HG02610 (cell line): ENCODE measurements at regions not wholly inside any gene's neighbourhood (a gene's known extent, or its start where the extent isn't known, plus 50 kb on each side); places are given as distances from the start of the nearest gene placed in this dataset.
"Not testable (repeated sequence)": the region's sequence is repeated elsewhere in the genome, so short reads cannot be mapped to it uniquely, and the experiment has no call there.

Source experiments
- ATAC-seq: cut with Tn5 transposase; IDR thresholded peaks from one replicate; pipeline ENCODE4 v1.9.1; 2021; ENCODE audit warnings: mild to moderate bottlenecking, moderate library complexity; ENCODE audit not compliant: unreplicated experiment

DNA sequence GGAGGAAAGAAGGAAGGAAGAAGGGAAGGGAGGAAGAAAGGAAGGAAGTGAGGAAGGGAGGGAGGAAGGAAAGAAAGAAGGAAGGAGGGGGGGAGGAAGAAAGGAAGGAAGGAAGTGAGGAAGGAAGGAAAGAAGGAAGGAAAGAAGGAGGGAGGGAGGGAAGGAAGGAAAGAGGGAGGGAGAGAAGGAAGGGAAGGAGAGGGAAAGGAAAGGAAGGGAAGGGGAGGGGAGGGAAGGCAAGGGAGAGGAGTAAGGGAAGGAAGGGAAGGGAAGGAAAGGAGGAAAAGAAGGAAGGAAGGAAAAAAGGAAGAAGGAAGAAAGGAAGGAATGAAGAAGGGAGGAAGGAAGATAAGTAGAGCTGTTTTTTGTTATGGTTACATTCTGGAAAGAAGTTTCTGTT, 141.2 kb downstream of the LRRC3B start:
- ATAC-seq: no peak

DNA sequence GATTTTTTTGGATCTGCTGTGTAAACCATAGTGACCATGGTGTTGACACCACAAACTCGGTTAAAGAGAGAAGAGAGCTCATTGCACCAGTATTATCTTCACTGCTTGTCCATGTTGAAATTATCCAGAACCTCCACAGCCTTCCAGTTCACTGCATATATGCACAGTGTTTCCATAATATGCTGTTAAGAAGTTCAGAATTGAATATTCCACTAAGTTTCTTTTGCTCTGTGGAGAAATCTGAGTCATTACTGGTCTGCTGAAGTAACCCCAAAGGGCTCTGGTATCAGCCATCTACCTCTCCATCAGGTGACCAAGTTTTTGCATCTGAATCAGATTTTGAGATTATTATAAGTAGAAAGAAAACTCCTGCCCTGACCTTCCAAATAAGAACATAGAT, 143.5 kb downstream of the LRRC3B start:
- ATAC-seq: no peak

DNA sequence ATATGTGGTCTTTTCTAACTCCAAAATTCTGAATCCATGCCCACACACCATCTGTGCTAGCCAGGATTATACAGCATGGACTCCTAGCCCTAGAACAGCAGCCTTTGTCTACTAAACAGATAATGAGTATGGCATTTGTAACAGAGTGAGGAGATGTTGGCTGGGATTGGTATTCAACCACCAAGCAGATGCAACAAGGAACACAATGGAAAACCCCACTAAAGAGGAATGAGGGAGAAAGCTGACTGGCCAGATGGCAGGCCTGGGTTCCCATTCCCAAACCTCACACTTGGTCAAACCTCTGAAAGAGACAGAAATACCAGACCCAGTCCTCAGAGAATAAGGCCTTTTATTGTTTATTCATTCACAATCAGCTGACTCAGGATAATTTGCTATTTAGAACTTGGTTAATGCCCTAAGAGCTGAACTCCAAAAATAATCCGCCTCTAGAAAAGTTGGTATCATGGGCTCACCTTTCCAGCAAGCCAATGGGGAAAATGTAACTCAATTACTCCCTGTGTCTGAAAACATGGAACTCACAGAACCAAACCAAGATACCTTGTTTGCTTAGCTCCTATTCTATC, 145.6 kb downstream of the LRRC3B start:
- no peak for ATAC-seq

- no peak for ATAC-seq
These were observed 177.2 kb downstream of the LRRC3B start for GRCh38 chr3:26799679-26800317.

DNA sequence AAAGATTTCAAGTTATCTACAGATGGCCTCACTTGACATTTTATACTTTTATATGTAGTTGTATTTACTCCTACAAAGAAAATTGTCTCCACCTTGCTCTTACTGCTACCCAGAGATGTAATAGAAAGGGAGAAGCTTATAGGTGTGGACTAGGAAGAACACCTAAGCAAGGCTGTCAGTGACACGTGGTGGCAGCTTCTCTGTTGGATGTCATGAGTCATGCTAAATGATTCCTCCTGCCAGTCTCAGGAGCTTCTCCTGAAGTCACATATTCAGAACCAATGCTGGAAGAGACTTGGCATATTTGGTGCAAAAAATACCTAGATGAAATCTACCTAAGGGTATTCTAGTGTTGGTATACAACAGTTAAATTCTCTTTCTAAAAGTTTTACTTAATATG, 184.7 kb downstream of the LRRC3B start:
- ATAC-seq: no peak

DNA sequence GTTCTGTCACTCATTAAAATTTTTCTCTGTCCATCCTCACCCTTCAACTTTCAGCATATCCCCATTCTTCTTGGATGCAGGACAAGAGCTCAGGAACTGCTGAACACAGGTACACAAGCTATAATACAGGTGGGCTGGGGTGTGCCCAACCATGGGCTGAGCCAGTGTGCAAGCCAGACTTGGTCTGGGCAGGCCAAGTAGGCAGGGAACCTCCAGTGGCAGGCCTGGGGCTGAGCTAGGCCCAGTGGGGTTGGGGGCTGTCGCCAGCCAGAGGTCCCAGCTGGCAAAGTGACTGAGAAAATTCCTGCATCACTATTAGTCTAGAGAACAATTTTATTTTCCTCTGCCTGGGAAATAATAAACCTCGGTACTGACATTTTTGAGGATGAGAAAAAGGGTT, 202.9 kb downstream of the LRRC3B start:
- ATAC-seq: no peak

- ATAC-seq: no peak
These were observed 204.6 kb downstream of the LRRC3B start for GRCh38 chr3:26827169-26827568.

- ATAC-seq: no peak
These were observed 215.5 kb downstream of the LRRC3B start for GRCh38 chr3:26838026-26838425.

GRCh38 chr3:26839001-26839400, 216.4 kb downstream of the LRRC3B start:
- no peak for ATAC-seq

DNA sequence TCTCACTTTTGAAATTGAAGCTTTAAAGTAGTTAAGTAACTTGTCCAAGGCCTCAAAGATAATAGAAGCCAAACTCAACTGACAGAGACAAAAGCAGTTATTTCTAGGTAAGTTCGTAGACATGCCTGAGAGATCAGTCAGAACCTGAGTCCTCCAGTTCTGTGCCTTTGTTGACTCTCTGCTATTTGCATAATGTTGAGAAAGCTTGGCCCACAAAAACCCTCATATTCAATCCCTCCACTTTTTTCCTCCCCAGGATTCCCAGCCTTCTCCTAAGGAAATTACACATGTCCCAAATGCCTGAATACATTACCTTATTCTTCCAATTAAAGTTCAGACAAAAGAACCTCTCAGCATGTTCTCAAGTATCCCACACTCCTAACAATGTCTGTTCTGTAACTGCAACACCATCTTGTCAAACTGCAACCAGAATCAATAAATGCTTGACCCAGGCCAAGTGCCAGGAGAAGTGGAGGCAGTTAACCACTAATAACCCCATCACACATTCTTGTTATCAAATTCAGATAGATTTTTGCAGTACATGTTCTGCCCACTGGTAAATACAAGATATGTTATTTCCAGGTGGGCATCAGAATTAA, 217.8 kb downstream of the LRRC3B start:
- ATAC-seq: no peak

GRCh38 chr3:26845194-26845593, 222.6 kb downstream of the LRRC3B start:
- ATAC-seq: no peak

DNA sequence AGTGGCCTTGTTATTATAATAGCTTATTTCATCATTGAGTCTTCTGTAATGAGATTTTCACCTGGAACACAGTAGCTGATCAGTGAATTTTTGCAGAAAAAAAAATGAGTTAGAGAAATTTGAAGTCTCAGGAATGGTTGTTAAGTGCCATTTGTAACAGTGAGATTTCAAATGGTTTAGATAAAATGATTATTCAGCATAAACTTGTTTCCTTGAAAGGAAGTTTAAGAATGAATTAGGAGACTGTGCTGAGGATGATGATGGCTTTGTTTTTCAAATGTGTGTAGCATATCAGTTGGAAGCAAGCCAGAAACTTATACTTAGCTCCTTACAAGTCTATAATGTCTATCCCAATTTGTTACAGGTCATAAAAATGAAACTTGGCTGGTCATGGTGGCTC, 225.1 kb downstream of the LRRC3B start:
- ATAC-seq: no peak

GRCh38 chr3:26894443-26894842, 271.9 kb downstream of the LRRC3B start:
- ATAC-seq: no peak

DNA sequence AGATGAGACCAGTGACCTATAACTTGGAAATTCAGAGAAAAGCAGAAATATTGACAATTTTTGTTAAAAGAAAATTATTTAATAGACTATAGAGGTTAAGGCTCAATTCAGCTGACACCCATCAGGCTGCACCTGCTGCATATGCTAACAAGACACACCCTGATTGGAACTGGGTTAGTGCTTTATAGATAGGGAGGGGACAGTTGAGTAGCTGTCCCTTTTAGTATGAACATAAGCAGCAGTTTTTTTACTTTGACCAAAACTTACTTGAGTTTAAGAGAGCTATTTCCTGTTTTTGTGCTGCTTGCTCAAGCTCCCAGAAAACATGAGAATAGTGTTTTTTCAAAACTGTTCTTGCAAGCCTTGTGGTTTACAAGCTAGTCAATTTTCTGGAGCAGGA, 292.6 kb downstream of the LRRC3B start:
- no peak for ATAC-seq

GRCh38 chr3:26920646-26921478, 298.3 kb downstream of the LRRC3B start:
- ATAC-seq: no peak

GRCh38 chr3:26931896-26932295, 309.3 kb downstream of the LRRC3B start:
- no peak for ATAC-seq

DNA sequence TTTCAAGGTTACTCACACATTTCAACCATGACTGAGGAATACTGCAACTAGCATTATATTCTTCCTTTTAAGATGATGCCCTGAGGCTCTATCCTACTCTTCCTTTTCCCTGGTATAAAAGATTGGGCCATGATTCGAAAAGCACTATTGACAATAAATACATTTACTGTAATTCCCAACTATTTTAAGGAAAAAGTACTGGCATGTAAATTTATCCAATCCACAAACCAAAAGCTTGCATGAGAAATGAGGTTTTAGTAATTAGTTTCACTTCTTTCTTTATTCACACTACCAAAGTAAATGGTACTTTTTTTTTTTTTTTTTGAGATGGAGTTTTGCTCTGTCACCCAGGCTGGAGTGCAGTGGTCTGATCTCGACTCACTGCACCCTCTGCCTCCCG, 310.2 kb downstream of the LRRC3B start:
- no peak for ATAC-seq

GRCh38 chr3:26945480-26945879, 322.9 kb downstream of the LRRC3B start:
- not testable (repeated sequence) for ATAC-seq

DNA sequence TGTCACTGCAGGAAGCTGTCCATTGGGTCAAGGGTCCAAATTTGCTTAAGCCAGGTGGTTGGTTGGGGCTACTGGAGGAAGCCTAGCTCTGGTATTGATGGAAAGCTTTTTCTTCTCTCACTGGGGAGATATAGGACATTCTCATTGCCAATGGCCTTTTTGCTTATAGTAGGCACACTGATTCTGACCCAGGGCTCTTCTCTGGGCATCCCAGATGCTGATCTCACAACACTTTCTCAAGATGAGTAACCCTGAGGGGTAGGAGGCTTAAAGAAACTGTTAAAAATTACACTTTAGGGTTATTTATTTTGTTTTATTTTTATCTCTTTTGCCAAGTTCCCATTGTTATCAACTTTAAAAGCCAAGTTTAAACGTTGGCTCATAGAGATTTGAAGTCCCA, 337.8 kb downstream of the LRRC3B start:
- peak; percentile 29 for ATAC-seq

DNA sequence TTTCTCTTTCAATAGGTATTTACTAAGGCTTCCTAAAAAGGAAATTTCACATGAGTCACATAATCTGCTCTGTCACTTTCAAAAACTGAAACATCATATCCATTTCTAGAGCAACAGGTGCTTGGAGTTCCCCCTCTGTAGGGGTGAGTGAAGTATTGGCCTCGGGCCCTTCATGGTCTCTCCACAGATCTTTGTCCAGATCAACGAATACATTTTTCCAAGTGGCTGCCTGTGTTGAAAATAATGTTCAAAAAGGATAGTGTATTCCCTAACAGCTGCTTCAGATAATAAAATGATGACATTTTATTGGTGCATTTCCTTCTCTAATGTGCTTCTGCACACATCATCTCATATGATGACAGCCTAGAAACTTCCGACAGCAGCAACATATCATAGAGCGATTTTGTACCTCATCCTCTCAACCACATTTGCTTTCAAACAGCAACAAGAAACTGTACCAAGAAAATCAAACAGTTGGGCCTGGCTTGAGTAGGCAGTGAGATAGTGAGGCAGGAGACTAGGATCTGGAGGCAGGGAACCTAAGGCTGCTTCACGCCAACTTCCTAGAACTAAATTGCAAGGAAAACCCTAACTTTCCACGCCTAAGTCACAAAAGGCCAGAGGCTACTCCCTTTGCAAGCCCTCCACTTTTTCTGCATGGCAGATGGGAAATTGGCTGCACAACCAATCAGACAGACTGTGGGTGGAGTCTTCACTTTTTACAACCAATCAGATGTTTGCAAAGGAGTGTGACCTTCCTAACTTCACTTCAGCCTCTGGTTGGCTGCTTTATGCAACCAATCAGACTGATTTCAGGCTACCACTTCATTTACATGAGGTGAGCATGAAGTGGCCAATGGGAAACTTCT, 340.2 kb downstream of the LRRC3B start:
- peak; percentile 98 for ATAC-seq

- ATAC-seq: no peak
These were observed 340.8 kb downstream of the LRRC3B start for GRCh38 chr3:26963361-26963743.
